ENCODE measurements at regions not wholly inside any gene's neighbourhood (a gene's known extent, or its start where the extent isn't known, plus 50 kb on each side); places are given as distances from the start of the nearest gene placed in this dataset.

- H3K9me3 ChIP-seq (ENCODE audit: insufficient read depth, low read length): 0 out of 2 replicates have a peak, but pooled peaks cover 3% of the 10 kb centered on the region
These were observed 274.7 kb downstream of the FOXO1 start for GRCh38 chr13:40391788-40392187.

DNA sequence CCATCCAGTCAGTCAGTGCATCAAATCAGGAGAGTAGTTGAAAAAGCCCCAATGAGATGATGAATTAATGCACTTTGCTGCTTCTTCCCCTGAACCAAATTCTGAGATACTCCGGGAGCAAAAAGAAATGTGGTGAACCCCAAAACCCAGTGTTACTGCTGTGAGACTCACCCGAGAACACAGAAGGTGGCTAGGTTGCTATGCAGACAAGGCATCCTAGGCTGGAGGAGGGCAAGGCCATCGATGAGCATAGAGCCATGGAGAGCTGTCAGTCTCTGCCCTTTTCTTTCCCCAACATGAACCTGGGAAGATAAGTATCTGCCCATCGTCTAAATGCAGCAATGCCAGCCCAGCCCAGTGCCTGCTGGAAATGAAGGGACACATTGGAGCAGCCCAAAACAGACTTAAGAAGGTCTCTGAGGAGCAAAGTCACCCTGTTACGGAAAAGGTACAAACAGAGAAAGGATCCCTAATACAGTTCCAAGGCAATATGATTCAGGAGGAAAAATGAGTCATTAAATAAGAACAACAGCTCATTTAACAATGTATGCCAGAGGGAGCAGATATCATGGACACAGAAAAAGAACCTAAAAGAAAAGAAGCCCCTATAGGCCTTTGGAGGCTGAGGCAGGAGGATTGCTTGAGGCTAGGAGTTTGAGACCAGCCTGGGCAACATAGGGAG, 272.0 kb downstream of the FOXO1 start:
- Histone ChIP-seq H3K4me1 (ENCODE audit: insufficient read depth, insufficient read length) (no peaks in the 10 kb centered on the region), H3K9me3 (ENCODE audit: insufficient read depth, low read length) (0 out of 2 replicates have a peak, but pooled peaks cover 3% of the 10 kb centered on the region), H3K4me3 (ENCODE audit: insufficient read length, low read depth) (no peak overlapping the region), H3K9ac (ENCODE audit: insufficient read length, low read depth) (no peak overlapping the region), H3K36me3 (ENCODE audit: insufficient read depth, insufficient read length, low read length) (no peaks in the 10 kb centered on the region), H3K27me3 (ENCODE audit: insufficient read depth, insufficient read length) (no peaks in the 10 kb centered on the region)
- DNase-seq (ENCODE audit: low read depth, low spot score): no peak
- no peak for TF ChIP-seq YY1 (IDR thresholded peaks at IDR 0.05; ENCODE audit: insufficient read depth, insufficient read length)
- no peak for TF ChIP-seq SUZ12 (IDR thresholded peaks at IDR 0.05; ENCODE audit: extremely low read depth, insufficient read depth, insufficient read length)
- TF ChIP-seq ZNF274 (IDR thresholded peaks at IDR 0.05; ENCODE audit: low read depth, low read length): no peak

More at GRCh38 chr13:40391788-40392187, 274.7 kb downstream of the FOXO1 start:
- H3K27me3 ChIP-seq (ENCODE audit: insufficient read depth, insufficient read length): no peaks in the 10 kb centered on the region
- H3K4me3 ChIP-seq (ENCODE audit: insufficient read length, low read depth): no peak overlapping the region
- H3K36me3 ChIP-seq (ENCODE audit: insufficient read depth, insufficient read length, low read length): no peaks in the 10 kb centered on the region
- TF ChIP-seq ZNF274 (IDR thresholded peaks at IDR 0.05; ENCODE audit: low read depth, low read length) (no peak), SUZ12 (IDR thresholded peaks at IDR 0.05; ENCODE audit: extremely low read depth, insufficient read depth, insufficient read length) (no peak), YY1 (IDR thresholded peaks at IDR 0.05; ENCODE audit: insufficient read depth, insufficient read length) (no peak)
- DNase-seq (ENCODE audit: low read depth, low spot score): no peak
- no peak overlapping the region for H3K9ac ChIP-seq (ENCODE audit: insufficient read length, low read depth)
- H3K4me1 ChIP-seq (ENCODE audit: insufficient read depth, insufficient read length): no peaks in the 10 kb centered on the region

DNA sequence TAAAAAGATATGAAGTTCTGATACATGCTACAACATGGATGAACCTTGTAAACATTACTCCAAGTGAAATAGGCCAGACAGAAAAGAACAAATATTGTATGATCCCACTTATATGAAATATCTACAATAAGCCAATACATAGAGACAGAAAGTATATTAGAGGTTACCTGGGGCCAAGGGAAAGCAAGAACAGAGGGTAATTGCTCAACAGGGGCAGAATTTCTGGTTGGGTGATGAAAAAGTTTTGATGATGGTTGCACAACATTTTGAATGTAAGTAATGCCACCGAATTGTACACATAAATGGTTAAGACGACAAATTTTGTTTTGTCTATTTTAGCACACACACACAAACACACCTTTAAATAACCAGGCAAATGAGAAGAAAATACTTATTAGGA, 268.4 kb downstream of the FOXO1 start:
- DNase-seq (ENCODE audit: low read depth, low spot score): no peak
- H3K27me3 ChIP-seq (ENCODE audit: insufficient read depth, insufficient read length): no peaks in the 10 kb centered on the region
- no peaks in the 10 kb centered on the region for H3K36me3 ChIP-seq (ENCODE audit: insufficient read depth, insufficient read length, low read length)
- no peak overlapping the region for H3K9ac ChIP-seq (ENCODE audit: insufficient read length, low read depth)
- no peak for TF ChIP-seq YY1 (IDR thresholded peaks at IDR 0.05; ENCODE audit: insufficient read depth, insufficient read length)
- TF ChIP-seq ZNF274 (IDR thresholded peaks at IDR 0.05; ENCODE audit: low read depth, low read length): no peak
- no peak for TF ChIP-seq SUZ12 (IDR thresholded peaks at IDR 0.05; ENCODE audit: extremely low read depth, insufficient read depth, insufficient read length)
- H3K4me3 ChIP-seq (ENCODE audit: insufficient read length, low read depth): no peak overlapping the region
- H3K9me3 ChIP-seq (ENCODE audit: insufficient read depth, low read length): 0 out of 2 replicates have a peak, but pooled peaks cover 3% of the 10 kb centered on the region
- H3K4me1 ChIP-seq (ENCODE audit: insufficient read depth, insufficient read length): peaks cover 3% of the 10 kb centered on the region

- no peaks in the 10 kb centered on the region for H3K36me3 ChIP-seq (ENCODE audit: insufficient read depth, insufficient read length, low read length)
- 0 out of 2 replicates have a peak, but pooled peaks cover 3% of the 10 kb centered on the region for H3K9me3 ChIP-seq (ENCODE audit: insufficient read depth, low read length)
- H3K4me1 ChIP-seq (ENCODE audit: insufficient read depth, insufficient read length): peaks cover 5% of the 10 kb centered on the region
- no peak overlapping the region for H3K4me3 ChIP-seq (ENCODE audit: insufficient read length, low read depth)
- H3K27me3 ChIP-seq (ENCODE audit: insufficient read depth, insufficient read length): no peaks in the 10 kb centered on the region
- no peak for DNase-seq (ENCODE audit: low read depth, low spot score)
- H3K9ac ChIP-seq (ENCODE audit: insufficient read length, low read depth): no peak overlapping the region
- TF ChIP-seq YY1 (IDR thresholded peaks at IDR 0.05; ENCODE audit: insufficient read depth, insufficient read length): no peak
- no peak for TF ChIP-seq ZNF274 (IDR thresholded peaks at IDR 0.05; ENCODE audit: low read depth, low read length)
- no peak for TF ChIP-seq SUZ12 (IDR thresholded peaks at IDR 0.05; ENCODE audit: extremely low read depth, insufficient read depth, insufficient read length)
These were observed 266.7 kb downstream of the FOXO1 start for GRCh38 chr13:40399756-40400155.

GRCh38 chr13:40401911-40402776, 264.3 kb downstream of the FOXO1 start:
- Histone ChIP-seq H3K36me3 (ENCODE audit: insufficient read depth, insufficient read length, low read length) (no peaks in the 10 kb centered on the region), H3K4me3 (ENCODE audit: insufficient read length, low read depth) (no peak overlapping the region), H3K9me3 (ENCODE audit: insufficient read depth, low read length) (no peaks in the 10 kb centered on the region), H3K4me1 (ENCODE audit: insufficient read depth, insufficient read length) (peaks cover 5% of the 10 kb centered on the region), H3K9ac (ENCODE audit: insufficient read length, low read depth) (no peak overlapping the region), H3K27me3 (ENCODE audit: insufficient read depth, insufficient read length) (no peaks in the 10 kb centered on the region)
- DNase-seq (ENCODE audit: low read depth, low spot score): no peak
- TF ChIP-seq SUZ12 (IDR thresholded peaks at IDR 0.05; ENCODE audit: extremely low read depth, insufficient read depth, insufficient read length): no peak
- TF ChIP-seq ZNF274 (IDR thresholded peaks at IDR 0.05; ENCODE audit: low read depth, low read length): no peak
- no peak for TF ChIP-seq YY1 (IDR thresholded peaks at IDR 0.05; ENCODE audit: insufficient read depth, insufficient read length)

- Histone ChIP-seq H3K36me3 (ENCODE audit: insufficient read depth, insufficient read length, low read length) (no peaks in the 10 kb centered on the region), H3K27me3 (ENCODE audit: insufficient read depth, insufficient read length) (no peaks in the 10 kb centered on the region), H3K4me3 (ENCODE audit: insufficient read length, low read depth) (no peak overlapping the region), H3K9me3 (ENCODE audit: insufficient read depth, low read length) (no peaks in the 10 kb centered on the region), H3K4me1 (ENCODE audit: insufficient read depth, insufficient read length) (peaks cover 5% of the 10 kb centered on the region), H3K9ac (ENCODE audit: insufficient read length, low read depth) (no peak overlapping the region)
- TF ChIP-seq ZNF274 (IDR thresholded peaks at IDR 0.05; ENCODE audit: low read depth, low read length): no peak
- no peak for TF ChIP-seq SUZ12 (IDR thresholded peaks at IDR 0.05; ENCODE audit: extremely low read depth, insufficient read depth, insufficient read length)
- TF ChIP-seq YY1 (IDR thresholded peaks at IDR 0.05; ENCODE audit: insufficient read depth, insufficient read length): no peak
- DNase-seq (ENCODE audit: low read depth, low spot score): no peak
These were observed 263.5 kb downstream of the FOXO1 start for GRCh38 chr13:40402931-40403431.
